Stimulated activated CD4-positive, alpha-beta T cell treated with anti-CD3 and anti-CD28 coated beads, Interleukin-12 subunit alpha, Interleukin-12 subunit beta, amount 100 ng/mL, for 48 hours (primary cell): ENCODE measurements at regions not wholly inside any gene's neighbourhood (a gene's known extent, or its start where the extent isn't known, plus 50 kb on each side); places are given as distances from the start of the nearest gene placed in this dataset.

Experiments used
- DNase-seq, 3 donors: peaks; one replicate each; pipeline ENCODE4 v3.0.0-alpha.2; 2020; ENCODE audit warnings: low read depth in 2 of 3, low spot score in 1 of 3

GRCh38 chrX:17930850-17931249 is 69.8 kb upstream of the RAI2 start:
- DNase-seq = no peak

- DNase-seq = no peak
These were observed 62.4 kb upstream of the RAI2 start for GRCh38 chrX:17923546-17923945.

- DNase-seq = no peak
These were observed 61.2 kb upstream of the RAI2 start for GRCh38 chrX:17922303-17922702.

- DNase-seq = no peak
These were observed 58.9 kb upstream of the RAI2 start for GRCh38 chrX:17919896-17920446.

- DNase-seq = no peak
These were observed 57.0 kb upstream of the RAI2 start for GRCh38 chrX:17917945-17918577.

GRCh38 chrX:17913801-17914200 is 52.7 kb upstream of the RAI2 start:
- DNase-seq = no peak
